Liver (tissue), 7 donors: ENCODE measurements at regions not wholly inside any gene's neighbourhood (a gene's known extent, or its start where the extent isn't known, plus 50 kb on each side); places are given as distances from the start of the nearest gene placed in this dataset.

Experiments used
- DNase-seq: peaks from one replicate; pipeline ENCODE4 v3.0.0-alpha.2; 2017; ENCODE audit warnings: low spot score
- H3K27ac ChIP-seq, 2 donors: one replicate each; pipeline ENCODE4 v1.7.0; 2013; ENCODE audit warnings: inconsistent platforms in 2 of 2, low read length in 2 of 2, control low read depth in 1 of 2, low read depth in 1 of 2, mild to moderate bottlenecking in 1 of 2
- H3K27me3 ChIP-seq, 4 donors: one replicate each; pipeline versions ENCODE4 v1.6.1 to v1.7.0; 2013; ENCODE audit warnings: low read length in 3 of 4, inconsistent platforms in 1 of 4, mild to moderate bottlenecking in 1 of 4, moderate library complexity in 1 of 4; ENCODE audit not compliant: control insufficient read depth in 4 of 4, insufficient read depth in 4 of 4
- H3K36me3 ChIP-seq, 4 donors: one replicate each; pipeline versions ENCODE4 v1.6.1 to v1.7.0; 2013; ENCODE audit warnings: low read length in 3 of 4, mild to moderate bottlenecking in 3 of 4, low read depth in 1 of 4, moderate library complexity in 1 of 4; ENCODE audit not compliant: control insufficient read depth in 4 of 4, insufficient read depth in 3 of 4
- H3K4me1 ChIP-seq, 4 donors: one replicate each; pipeline versions ENCODE4 v1.6.1 to v1.7.0; 2013; ENCODE audit warnings: low read length in 3 of 4, mild to moderate bottlenecking in 3 of 4, moderate library complexity in 1 of 4; ENCODE audit not compliant: control insufficient read depth in 4 of 4, insufficient read depth in 4 of 4
- H3K4me3 ChIP-seq, 3 donors: one replicate each; pipeline versions ENCODE4 v1.6.1 to v1.7.0; 2013; ENCODE audit warnings: low read length in 3 of 3, control low read depth in 1 of 3, low read depth in 1 of 3, mild to moderate bottlenecking in 1 of 3
- H3K9ac ChIP-seq, 2 donors: one replicate each; pipeline ENCODE4 v1.7.0; 2013; ENCODE audit warnings: low read length in 2 of 2, mild to moderate bottlenecking in 2 of 2, moderate library complexity in 2 of 2, control low read depth in 1 of 2, low read depth in 1 of 2
- H3K9me3 ChIP-seq, 4 donors: one replicate each; pipeline versions ENCODE4 v1.6.1 to v1.7.0; 2013; ENCODE audit warnings: low read length in 3 of 4; ENCODE audit not compliant: control insufficient read depth in 4 of 4
- ATF3 ChIP-seq: IDR thresholded peaks from 2 replicates; pipeline ENCODE4 v1.6.1; 2016; ENCODE audit warnings: antibody characterized with exemption
- CTCF ChIP-seq: fragments of 150-350 bp; IDR thresholded peaks from 2 replicates; pipeline ENCODE4 v1.5.1; 2017; ENCODE audit warnings: improper control_type of control experiment, low read depth, low read length; ENCODE audit not compliant: missing input control
- EGR1 ChIP-seq, 2 donors: IDR thresholded peaks; 2 replicates each; pipeline ENCODE4 v1.6.1; 2016 to 2018; ENCODE audit warnings: antibody characterized with exemption in 2 of 2, low read depth in 2 of 2
- FOXA1 ChIP-seq: IDR thresholded peaks from 2 replicates; pipeline ENCODE4 v1.6.1; 2016; ENCODE audit warnings: antibody characterized with exemption
- FOXA2 ChIP-seq: IDR thresholded peaks from 2 replicates; pipeline ENCODE4 v1.6.1; 2016; ENCODE audit warnings: antibody characterized with exemption
- GABPA ChIP-seq, 2 donors: IDR thresholded peaks in 1 of 2; conservative IDR thresholded peaks in 1 of 2; 2 replicates each; pipeline ENCODE4 v1.6.1; 2016; ENCODE audit warnings: antibody characterized with exemption in 2 of 2, mild to moderate bottlenecking in 1 of 2, moderate library complexity in 1 of 2
- HNF4A ChIP-seq, 2 donors: conservative IDR thresholded peaks; 2 replicates each; pipeline ENCODE4 v1.6.1; 2016; ENCODE audit warnings: antibody characterized with exemption in 2 of 2, mild to moderate bottlenecking in 2 of 2
- HNF4G ChIP-seq: IDR thresholded peaks from 2 replicates; pipeline ENCODE4 v1.6.1; 2016; ENCODE audit warnings: antibody characterized with exemption
- JUND ChIP-seq, 2 donors: IDR thresholded peaks; 2 replicates each; pipeline ENCODE4 v1.6.1; 2016; ENCODE audit warnings: antibody characterized with exemption in 2 of 2
- MAX ChIP-seq: IDR thresholded peaks from 2 replicates; pipeline ENCODE4 v1.6.1; 2016; ENCODE audit warnings: antibody characterized with exemption
- NR2F2 ChIP-seq: IDR thresholded peaks from 2 replicates; pipeline ENCODE4 v1.6.1; 2016; ENCODE audit warnings: antibody characterized with exemption
- RAD21 ChIP-seq, 2 donors: IDR thresholded peaks; 2 replicates each; pipeline ENCODE4 v1.6.1; 2016; ENCODE audit warnings: antibody characterized with exemption in 2 of 2, mild to moderate bottlenecking in 2 of 2
- REST ChIP-seq: IDR thresholded peaks from 2 replicates; pipeline ENCODE4 v1.6.1; 2016; ENCODE audit warnings: antibody characterized with exemption, mild to moderate bottlenecking
- RXRA ChIP-seq, 2 donors: IDR thresholded peaks; 2 replicates each; pipeline ENCODE4 v1.6.1; 2017 to 2018; ENCODE audit warnings: antibody characterized with exemption in 2 of 2, mild to moderate bottlenecking in 1 of 2
- SP1 ChIP-seq: IDR thresholded peaks from 2 replicates; pipeline ENCODE4 v1.6.1; 2018; ENCODE audit warnings: antibody characterized with exemption, mild to moderate bottlenecking
- TAF1 ChIP-seq: conservative IDR thresholded peaks from 2 replicates; pipeline ENCODE4 v1.6.1; 2016; ENCODE audit warnings: antibody characterized with exemption, mild to moderate bottlenecking
- YY1 ChIP-seq: IDR thresholded peaks from 2 replicates; pipeline ENCODE4 v1.6.1; 2016; ENCODE audit warnings: antibody characterized with exemption, mild to moderate bottlenecking
- ZBTB33 ChIP-seq: IDR thresholded peaks from 2 replicates; pipeline ENCODE4 v1.6.1; 2016; ENCODE audit warnings: antibody characterized with exemption
- donor health status: healthy.
- donor health status: healthy.
- donor health status: healthy.
- donor health status: healthy.

GRCh38 chr16:82370282-82370681 lies 200.3 kb upstream of the MPHOSPH6 start (continued):
- TF ChIP-seq REST (no peak), JUND (IDR thresholded peaks at IDR 0.05) (no peak), MAX (no peak), FOXA1 (no peak), YY1 (no peak), NR2F2 (no peak), RXRA (IDR thresholded peaks at IDR 0.05) (no peak)

GRCh38 chr16:82368041-82368440 lies 198.0 kb upstream of the MPHOSPH6 start:
- no peak overlapping the region for H3K9ac ChIP-seq
- H3K36me3 ChIP-seq = no peaks in the 10 kb centered on the region
- no peaks in the 10 kb centered on the region for H3K4me1 ChIP-seq
- H3K4me3 ChIP-seq = no peak overlapping the region
- peaks cover 0 to 2% (median 0%) of the 10 kb centered on the region in 4 donors for H3K27me3 ChIP-seq
- no peaks in the 10 kb centered on the region for H3K9me3 ChIP-seq
- peak; percentile 52 for TF ChIP-seq CTCF
- peak; percentile 73 to 75 for TF ChIP-seq RAD21 (IDR thresholded peaks at IDR 0.05)
- peak; percentile 16 to 22 for TF ChIP-seq RXRA (IDR thresholded peaks at IDR 0.05)
- TF ChIP-seq HNF4G = no peak
- TF ChIP-seq SP1 = no peak
- TF ChIP-seq FOXA1 = no peak
- no peak for TF ChIP-seq TAF1
- TF ChIP-seq ATF3 = no peak
- peak; percentile 18 to 21 for TF ChIP-seq HNF4A (conservative IDR thresholded peaks at IDR 0.05)
- TF ChIP-seq ZBTB33 = no peak
- TF ChIP-seq GABPA (IDR thresholded peaks at IDR 0.05 in 1 of 2, conservative IDR thresholded peaks at IDR 0.05 in 1 of 2) = no peak
- no peak for TF ChIP-seq NR2F2
- no peak for TF ChIP-seq JUND (IDR thresholded peaks at IDR 0.05)
- TF ChIP-seq REST = no peak
- no peak for TF ChIP-seq YY1
- no peak for TF ChIP-seq EGR1 (IDR thresholded peaks at IDR 0.05; ENCODE audit: low read depth in 2 of 2)
- no peak for TF ChIP-seq MAX
- no peak for TF ChIP-seq FOXA2
- no peak overlapping the region for H3K27ac ChIP-seq
- no peak for DNase-seq
